Neural progenitor cell (in vitro differentiated cells): ENCODE measurements at regions not wholly inside any gene's neighbourhood (a gene's known extent, or its start where the extent isn't known, plus 50 kb on each side); places are given as distances from the start of the nearest gene placed in this dataset.
"Not testable (repeated sequence)": the region's sequence is repeated elsewhere in the genome, so short reads cannot be mapped to it uniquely, and the experiment has no call there.

Source experiments
- CTCF ChIP-seq: fragments of 200-600 bp; sonication (generic); IDR thresholded peaks from 2 replicates; pipeline ENCODE4 v1.5.1; 2017; ENCODE audit warnings: antibody characterized with exemption, mild to moderate bottlenecking
- EZH2 ChIP-seq: fragments of 200-600 bp; sonication (generic); IDR thresholded peaks from 2 replicates; pipeline ENCODE4 v1.6.1; 2017; ENCODE audit warnings: antibody characterized with exemption, mild to moderate bottlenecking, moderate library complexity
- EZH2phosphoT487 ChIP-seq: fragments of 200-600 bp; sonication (generic); IDR thresholded peaks from 2 replicates; pipeline ENCODE4 v1.6.1; 2017; ENCODE audit warnings: antibody characterized with exemption

- TF ChIP-seq CTCF, EZH2, EZH2phosphoT487: not testable (repeated sequence)
Observed at GRCh38 chr3:177664380-177665103, 467.3 kb upstream of the TBL1XR1 start.
